ENCODE measurements at regions not wholly inside any gene's neighbourhood (a gene's known extent, or its start where the extent isn't known, plus 50 kb on each side); places are given as distances from the start of the nearest gene placed in this dataset.

GRCh38 chr6:5905431-5906339 is 101.0 kb downstream of the NRN1 start:
- no peak overlapping the region for H3K4me3 ChIP-seq (ENCODE audit: low read depth, low read length)
- peak; percentile 71 for DNase-seq (ENCODE audit: low read depth, low spot score)
- CTCF ChIA-PET, result no interaction called here
- TF ChIP-seq CTCF (IDR thresholded peaks at IDR 0.05; ENCODE audit: insufficient read depth, low read length, missing control alignments), result no peak
- POLR2A ChIA-PET, result no interaction called here

- no peak for DNase-seq (ENCODE audit: low read depth, low spot score)
- no peak for TF ChIP-seq CTCF (IDR thresholded peaks at IDR 0.05; ENCODE audit: insufficient read depth, low read length, missing control alignments)
- POLR2A ChIA-PET, result no interaction called here
- no peak overlapping the region for H3K4me3 ChIP-seq (ENCODE audit: low read depth, low read length)
- CTCF ChIA-PET, result interaction anchor here (1.3 kb wide), 1 partner anchor 433 kb away, joined by 4 read pairs; no protein-coding TSS in a partner anchor
Measured at GRCh38 chr6:5904532-5904931, 102.2 kb downstream of the NRN1 start.

DNA sequence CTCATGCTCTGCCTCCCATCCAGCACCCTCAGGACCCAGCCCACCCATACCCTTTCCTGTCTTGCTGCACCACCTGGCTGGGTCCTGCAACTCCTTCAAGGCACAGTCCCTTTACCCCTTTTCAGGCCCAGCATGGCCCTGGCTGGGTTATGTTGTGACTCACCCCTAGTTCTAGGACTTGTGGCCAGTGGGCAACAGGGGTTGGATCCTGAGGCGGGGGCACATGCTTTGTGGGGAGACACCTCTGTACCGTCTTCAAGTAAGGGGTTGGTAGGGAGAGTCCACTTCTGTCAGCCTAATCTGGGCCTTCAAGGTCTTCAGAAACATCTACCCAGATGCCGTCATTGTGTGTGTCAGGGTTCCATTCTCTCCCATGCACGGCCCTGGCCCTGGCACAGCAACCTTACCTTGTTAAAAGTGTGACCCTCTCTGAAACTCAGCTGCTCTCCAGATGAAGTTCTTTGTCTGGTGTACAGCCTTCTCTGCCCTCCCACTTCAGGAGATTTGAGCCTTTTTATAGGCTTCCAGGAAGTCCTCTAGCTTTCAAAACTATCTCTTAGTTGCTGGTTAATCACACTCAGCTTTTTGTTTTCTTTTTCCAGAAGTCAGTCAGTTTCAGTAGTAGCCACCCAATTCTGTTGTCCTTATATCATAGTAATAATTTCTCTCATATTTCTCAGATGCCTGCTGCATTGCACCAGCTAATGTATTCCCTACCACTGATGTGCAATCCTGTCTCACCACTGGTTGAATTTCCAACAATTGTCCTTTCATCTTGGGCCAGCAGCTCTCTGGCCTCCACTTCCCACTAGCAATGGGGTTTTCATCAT is 107.3 kb downstream of the NRN1 start:
- CTCF ChIA-PET, result interaction anchor here (1.0 kb wide), 1 partner anchor 428 kb away, joined by 4 read pairs; no protein-coding TSS in a partner anchor
- POLR2A ChIA-PET, result no interaction called here
- no peak for DNase-seq (ENCODE audit: low read depth, low spot score)
- H3K4me3 ChIP-seq (ENCODE audit: low read depth, low read length), result no peak overlapping the region
- no peak for TF ChIP-seq CTCF (IDR thresholded peaks at IDR 0.05; ENCODE audit: insufficient read depth, low read length, missing control alignments)

DNA sequence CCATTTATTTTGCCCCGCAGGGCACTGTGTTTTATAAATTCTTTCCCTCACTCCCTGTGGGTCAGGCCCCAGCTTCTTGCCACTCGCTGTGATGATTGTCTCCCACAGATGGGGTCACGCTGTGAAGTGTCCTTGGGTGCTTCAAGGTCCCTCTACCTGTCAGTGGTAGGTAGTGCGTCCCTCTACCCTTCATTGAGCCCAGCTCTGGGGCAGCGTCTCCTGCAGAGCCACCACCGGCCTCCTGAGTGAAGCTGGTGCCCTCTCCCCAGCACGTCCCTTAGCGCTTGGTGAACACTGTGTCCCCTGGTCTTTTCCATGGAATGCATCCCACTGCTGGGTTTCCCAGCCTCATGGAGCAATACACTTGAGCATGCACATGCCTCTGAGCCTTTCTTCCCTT is 108.2 kb downstream of the NRN1 start:
- TF ChIP-seq CTCF (IDR thresholded peaks at IDR 0.05; ENCODE audit: insufficient read depth, low read length, missing control alignments), result no peak
- ChIA-PET POLR2A (no interaction called here), CTCF (no interaction called here)
- no peak overlapping the region for H3K4me3 ChIP-seq (ENCODE audit: low read depth, low read length)
- DNase-seq (ENCODE audit: low read depth, low spot score), result no peak

DNA sequence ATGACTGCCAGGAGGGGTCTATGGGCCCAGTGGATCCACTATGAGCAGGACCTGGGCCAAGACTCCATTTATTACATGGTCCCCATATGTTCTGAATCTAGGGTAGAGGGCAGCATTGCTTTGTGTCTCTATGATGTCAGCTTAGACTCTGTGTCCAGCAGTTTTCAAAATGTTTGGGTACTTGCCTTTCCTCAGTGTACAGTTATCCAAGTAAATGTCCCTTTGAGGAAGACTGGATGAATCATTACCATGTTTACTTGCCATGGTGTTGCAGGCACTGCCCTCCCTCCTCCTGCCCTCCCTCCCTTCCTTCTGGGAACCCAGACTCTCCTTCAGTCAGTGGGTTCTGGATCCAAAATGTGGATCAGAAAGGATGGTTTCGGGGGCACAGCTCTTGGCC is 108.6 kb downstream of the NRN1 start:
- ChIA-PET POLR2A (no interaction called here), CTCF (no interaction called here)
- no peak overlapping the region for H3K4me3 ChIP-seq (ENCODE audit: low read depth, low read length)
- no peak for TF ChIP-seq CTCF (IDR thresholded peaks at IDR 0.05; ENCODE audit: insufficient read depth, low read length, missing control alignments)
- DNase-seq (ENCODE audit: low read depth, low spot score), result no peak

All from AG04449 (cell line).